ENCODE measurements at regions not wholly inside any gene's neighbourhood (a gene's known extent, or its start where the extent isn't known, plus 50 kb on each side); places are given as distances from the start of the nearest gene placed in this dataset.

DNA sequence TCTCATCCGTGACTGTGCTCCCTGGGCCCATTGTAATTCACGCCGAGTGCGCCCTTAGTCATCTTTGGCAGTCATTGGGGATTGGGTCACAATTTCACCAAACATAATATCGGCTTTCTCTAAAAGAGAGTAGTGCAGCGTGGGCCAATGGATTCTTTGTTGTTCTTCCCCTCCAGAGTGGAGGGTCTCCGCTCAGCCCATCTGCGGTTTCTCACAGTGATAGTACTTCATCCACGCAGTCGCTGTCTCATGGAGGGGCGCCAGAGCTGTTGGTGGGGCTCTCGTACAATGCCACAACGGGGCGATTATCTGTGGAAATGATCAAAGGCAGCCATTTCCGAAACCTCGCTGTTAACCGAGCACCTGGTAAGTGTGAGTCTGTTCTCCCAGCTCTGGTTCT is 321.8 kb downstream of the SNAPC1 start:
- CTCF ChIA-PET = no interaction called here
- Mint-ChIP-seq H3K36me3 (no peaks in the 10 kb centered on the region), H3K4me1 (peaks cover 6% of the 10 kb centered on the region), H3K9me3 (no peaks in the 10 kb centered on the region), H3K27me3 (peaks cover 8% of the 10 kb centered on the region), H3K27ac (no peak overlapping the region), H3K4me3 (no peak overlapping the region)
- no peak for DNase-seq

GRCh38 chr14:62087191-62087590 is 325.0 kb downstream of the SNAPC1 start:
- H3K4me1 Mint-ChIP-seq = no peaks in the 10 kb centered on the region
- H3K27ac Mint-ChIP-seq = no peak overlapping the region
- H3K9me3 Mint-ChIP-seq = no peaks in the 10 kb centered on the region
- H3K27me3 Mint-ChIP-seq = peaks cover under 1% of the 10 kb centered on the region
- no peak for DNase-seq
- CTCF ChIA-PET = no interaction called here
- no peaks in the 10 kb centered on the region for H3K36me3 Mint-ChIP-seq
- H3K4me3 Mint-ChIP-seq = no peak overlapping the region

DNA sequence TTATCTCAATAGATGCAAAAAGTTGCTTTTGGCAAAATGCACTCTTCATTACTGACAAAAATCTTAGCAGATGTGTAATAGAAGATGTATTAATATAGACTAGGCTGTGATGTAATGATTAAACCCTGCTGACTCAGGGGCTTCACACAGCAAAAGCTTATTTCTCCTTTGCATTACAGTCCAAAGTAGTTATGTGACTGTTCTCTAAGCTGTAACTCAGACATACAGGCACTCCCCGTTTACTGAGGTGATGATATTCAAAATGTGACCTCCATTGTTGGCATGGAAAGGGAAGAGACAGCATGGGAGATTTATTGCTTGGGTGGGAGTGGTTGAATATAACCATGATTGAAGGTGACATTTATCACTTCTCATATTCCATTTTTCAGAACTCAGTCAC is 331.5 kb downstream of the SNAPC1 start:
- H3K27ac Mint-ChIP-seq = no peak overlapping the region
- no peaks in the 10 kb centered on the region for H3K4me1 Mint-ChIP-seq
- H3K27me3 Mint-ChIP-seq = peaks cover 4% of the 10 kb centered on the region
- no peak overlapping the region for H3K4me3 Mint-ChIP-seq
- no peaks in the 10 kb centered on the region for H3K9me3 Mint-ChIP-seq
- no peaks in the 10 kb centered on the region for H3K36me3 Mint-ChIP-seq
- no peak for DNase-seq
- CTCF ChIA-PET = no interaction called here

- no peaks in the 10 kb centered on the region for H3K9me3 Mint-ChIP-seq
- H3K27me3 Mint-ChIP-seq = peaks cover 8% of the 10 kb centered on the region
- H3K4me3 Mint-ChIP-seq = no peak overlapping the region
- H3K4me1 Mint-ChIP-seq = no peaks in the 10 kb centered on the region
- CTCF ChIA-PET = no interaction called here
- DNase-seq = no peak
- H3K36me3 Mint-ChIP-seq = no peaks in the 10 kb centered on the region
- no peak overlapping the region for H3K27ac Mint-ChIP-seq
These were observed 334.9 kb downstream of the SNAPC1 start for GRCh38 chr14:62097072-62097471.

DNA sequence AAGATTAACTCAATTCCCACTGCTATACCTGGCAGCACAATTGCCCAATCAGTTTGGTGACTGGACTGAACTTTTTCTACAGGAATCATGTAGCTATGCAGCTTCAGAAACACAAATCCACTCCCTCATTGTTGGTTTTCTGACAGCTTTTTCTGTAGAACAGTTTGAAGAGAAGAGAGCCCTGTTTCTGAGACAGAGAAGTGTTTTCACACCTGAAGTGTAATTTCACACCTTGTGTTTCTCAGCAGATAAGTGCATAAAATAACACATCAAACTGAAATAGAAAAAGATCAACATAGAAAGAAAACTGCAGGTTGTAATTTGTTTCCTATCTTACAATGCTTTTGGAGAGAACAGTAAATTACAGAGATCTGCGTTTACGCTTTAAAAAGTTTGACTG is 335.6 kb downstream of the SNAPC1 start:
- Mint-ChIP-seq H3K27me3 (peaks cover 8% of the 10 kb centered on the region), H3K36me3 (no peaks in the 10 kb centered on the region), H3K4me1 (no peaks in the 10 kb centered on the region), H3K4me3 (no peak overlapping the region), H3K9me3 (no peaks in the 10 kb centered on the region), H3K27ac (no peak overlapping the region)
- DNase-seq = no peak
- CTCF ChIA-PET = no interaction called here

DNA sequence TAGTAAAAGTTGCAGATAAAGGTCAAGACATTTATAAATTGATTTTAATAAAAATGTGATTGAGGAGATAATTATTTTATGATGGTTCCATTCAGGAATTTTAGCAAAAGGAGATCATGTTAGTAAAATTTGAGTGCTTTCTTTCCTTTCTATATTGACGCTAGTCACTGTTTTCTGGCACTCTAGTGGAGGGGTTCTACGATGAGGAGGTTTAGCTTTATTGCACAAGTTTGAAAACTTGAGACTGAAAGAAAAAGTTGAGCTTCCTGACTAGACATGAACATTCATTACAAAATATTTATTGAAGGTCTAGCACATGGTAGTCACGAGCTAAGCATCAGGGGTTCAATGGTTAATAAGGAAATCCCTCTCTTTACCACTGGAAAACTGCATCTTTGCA is 336.1 kb downstream of the SNAPC1 start:
- Mint-ChIP-seq H3K4me3 (no peak overlapping the region), H3K36me3 (no peaks in the 10 kb centered on the region), H3K27ac (no peak overlapping the region), H3K4me1 (no peaks in the 10 kb centered on the region), H3K9me3 (no peaks in the 10 kb centered on the region), H3K27me3 (peaks cover 8% of the 10 kb centered on the region)
- DNase-seq = no peak
- CTCF ChIA-PET = no interaction called here

DNA sequence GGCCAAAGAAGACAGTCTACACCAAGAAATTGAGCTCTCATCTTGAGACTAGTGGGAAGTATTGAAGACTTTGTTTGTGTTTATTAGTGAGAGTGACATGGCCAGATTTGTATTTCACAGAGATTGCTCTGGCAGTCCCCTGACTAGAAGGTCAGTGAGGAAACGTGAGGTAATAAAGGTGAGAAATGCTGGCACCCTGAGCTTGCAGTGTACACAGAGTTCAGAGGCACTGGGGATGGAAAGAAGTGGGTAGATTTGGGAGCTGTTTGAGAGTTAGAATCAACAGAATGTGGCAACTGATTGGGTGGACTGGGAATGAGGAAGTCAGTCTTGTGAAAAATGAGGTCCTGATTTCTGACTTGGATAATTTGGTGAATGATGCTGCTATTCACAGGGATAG is 336.9 kb downstream of the SNAPC1 start:
- H3K4me3 Mint-ChIP-seq = no peak overlapping the region
- no peaks in the 10 kb centered on the region for H3K9me3 Mint-ChIP-seq
- H3K36me3 Mint-ChIP-seq = no peaks in the 10 kb centered on the region
- no peak overlapping the region for H3K27ac Mint-ChIP-seq
- DNase-seq = no peak
- peaks cover 7% of the 10 kb centered on the region for H3K27me3 Mint-ChIP-seq
- CTCF ChIA-PET = no interaction called here
- no peaks in the 10 kb centered on the region for H3K4me1 Mint-ChIP-seq

- CTCF ChIA-PET = no interaction called here
- Mint-ChIP-seq H3K9me3 (no peaks in the 10 kb centered on the region), H3K36me3 (no peaks in the 10 kb centered on the region), H3K27ac (no peak overlapping the region), H3K4me1 (no peaks in the 10 kb centered on the region), H3K4me3 (no peak overlapping the region), H3K27me3 (peaks cover 4% of the 10 kb centered on the region)
- no peak for DNase-seq
These were observed 339.0 kb downstream of the SNAPC1 start for GRCh38 chr14:62101189-62101588.

- DNase-seq = no peak
- no peaks in the 10 kb centered on the region for H3K9me3 Mint-ChIP-seq
- H3K4me1 Mint-ChIP-seq = no peaks in the 10 kb centered on the region
- CTCF ChIA-PET = no interaction called here
- peaks cover 4% of the 10 kb centered on the region for H3K27me3 Mint-ChIP-seq
- H3K27ac Mint-ChIP-seq = no peak overlapping the region
- no peak overlapping the region for H3K4me3 Mint-ChIP-seq
- H3K36me3 Mint-ChIP-seq = no peaks in the 10 kb centered on the region
These were observed 339.6 kb downstream of the SNAPC1 start for GRCh38 chr14:62101673-62102348.

DNA sequence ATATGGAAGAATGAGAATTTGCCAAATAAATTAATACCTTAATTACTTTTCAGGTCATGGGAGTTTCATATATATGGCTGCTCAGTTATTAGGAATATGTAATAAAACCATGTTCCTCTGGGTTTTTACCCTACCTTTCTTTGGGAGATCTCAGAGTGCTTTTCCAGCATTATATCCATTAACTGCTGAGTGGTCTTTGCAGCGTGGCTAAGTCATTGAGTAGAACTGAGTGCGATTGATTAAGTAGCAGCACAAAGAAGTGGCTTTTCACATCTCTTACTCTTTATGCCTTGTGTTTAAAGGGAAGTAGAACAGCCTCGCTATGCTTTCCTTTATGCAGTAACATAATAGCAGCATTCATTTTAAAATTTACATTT is 340.1 kb downstream of the SNAPC1 start:
- H3K27me3 Mint-ChIP-seq = peaks cover 7% of the 10 kb centered on the region
- no peaks in the 10 kb centered on the region for H3K36me3 Mint-ChIP-seq

GRCh38 chr14:62103464-62103863 is 341.2 kb downstream of the SNAPC1 start:
- Mint-ChIP-seq H3K4me3 (no peak overlapping the region), H3K27me3 (peaks cover 7% of the 10 kb centered on the region), H3K9me3 (no peaks in the 10 kb centered on the region), H3K4me1 (no peaks in the 10 kb centered on the region), H3K36me3 (no peaks in the 10 kb centered on the region), H3K27ac (no peak overlapping the region)
- CTCF ChIA-PET = no interaction called here
- DNase-seq = no peak

More for the DNA sequence above, 340.1 kb downstream of the SNAPC1 start:
- Mint-ChIP-seq H3K4me3 (no peak overlapping the region), H3K9me3 (no peaks in the 10 kb centered on the region), H3K4me1 (no peaks in the 10 kb centered on the region), H3K27ac (no peak overlapping the region)
- no peak for DNase-seq
- CTCF ChIA-PET = no interaction called here

DNA sequence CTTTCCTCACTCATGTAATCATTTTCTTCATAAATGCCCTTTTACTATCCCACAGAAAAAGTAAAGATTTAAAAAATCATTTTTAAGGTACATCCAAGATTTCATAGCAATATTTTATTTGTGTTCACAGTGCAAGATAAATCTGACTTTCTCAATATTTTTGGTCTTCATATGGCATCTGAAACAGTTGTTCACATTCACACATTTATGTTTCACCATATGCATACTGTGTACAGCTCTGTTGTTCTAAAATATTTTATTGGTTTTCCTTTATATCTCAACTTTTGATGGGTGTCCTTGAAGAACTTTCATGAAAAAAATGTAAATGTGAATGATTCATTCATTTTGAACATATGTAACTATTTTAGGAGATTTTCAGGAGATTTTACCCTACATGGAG is 348.7 kb downstream of the SNAPC1 start:
- Mint-ChIP-seq H3K27ac (no peak overlapping the region), H3K4me1 (no peaks in the 10 kb centered on the region), H3K4me3 (no peak overlapping the region), H3K36me3 (no peaks in the 10 kb centered on the region), H3K9me3 (no peaks in the 10 kb centered on the region), H3K27me3 (peaks cover 21% of the 10 kb centered on the region)
- DNase-seq = no peak
- CTCF ChIA-PET = no interaction called here

GRCh38 chr14:62117010-62117750 is 355.0 kb downstream of the SNAPC1 start:
- Mint-ChIP-seq H3K36me3 (no peaks in the 10 kb centered on the region), H3K27me3 (peaks cover 50% of the 10 kb centered on the region)

DNA sequence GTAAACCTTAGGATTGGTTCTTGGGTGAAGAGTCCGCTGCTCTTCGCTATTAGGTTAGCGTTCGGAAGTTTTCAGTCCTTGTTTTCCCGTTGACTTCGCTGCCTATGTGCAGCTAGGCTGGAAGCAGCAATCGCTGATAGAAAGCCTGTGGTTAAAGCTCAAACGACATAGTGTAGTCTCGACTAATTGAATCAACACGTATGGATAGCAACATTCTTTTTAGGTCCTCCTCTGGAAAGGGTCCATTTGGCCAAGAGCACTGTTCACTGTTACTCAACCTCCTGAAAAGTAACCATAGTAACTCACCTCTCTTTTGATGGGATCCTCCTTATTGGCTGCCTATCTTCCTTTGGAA is 355.5 kb downstream of the SNAPC1 start:
- H3K36me3 Mint-ChIP-seq = no peaks in the 10 kb centered on the region
- no peak overlapping the region for H3K4me3 Mint-ChIP-seq
- peaks cover 7% of the 10 kb centered on the region for H3K4me1 Mint-ChIP-seq
- no peak for DNase-seq
- peaks cover 54% of the 10 kb centered on the region for H3K27me3 Mint-ChIP-seq
- no peaks in the 10 kb centered on the region for H3K9me3 Mint-ChIP-seq
- no peak overlapping the region for H3K27ac Mint-ChIP-seq
- CTCF ChIA-PET = interaction anchor here (0.9 to 1.7 kb wide), 4 partner anchors 9 to 280 kb away, joined by 3 to 10 read pairs (median 4); no protein-coding TSS in a partner anchor

More at GRCh38 chr14:62117010-62117750, 355.0 kb downstream of the SNAPC1 start:
- CTCF ChIA-PET = interaction anchor here (0.9 to 1.7 kb wide), 4 partner anchors 9 to 279 kb away, joined by 3 to 10 read pairs (median 4); no protein-coding TSS in a partner anchor
- no peak overlapping the region for H3K27ac Mint-ChIP-seq
- peak overlapping the region; percentile 4 for H3K4me3 Mint-ChIP-seq
- peaks cover 7% of the 10 kb centered on the region for H3K4me1 Mint-ChIP-seq
- H3K9me3 Mint-ChIP-seq = no peaks in the 10 kb centered on the region
- DNase-seq = peak; percentile 70

DNA sequence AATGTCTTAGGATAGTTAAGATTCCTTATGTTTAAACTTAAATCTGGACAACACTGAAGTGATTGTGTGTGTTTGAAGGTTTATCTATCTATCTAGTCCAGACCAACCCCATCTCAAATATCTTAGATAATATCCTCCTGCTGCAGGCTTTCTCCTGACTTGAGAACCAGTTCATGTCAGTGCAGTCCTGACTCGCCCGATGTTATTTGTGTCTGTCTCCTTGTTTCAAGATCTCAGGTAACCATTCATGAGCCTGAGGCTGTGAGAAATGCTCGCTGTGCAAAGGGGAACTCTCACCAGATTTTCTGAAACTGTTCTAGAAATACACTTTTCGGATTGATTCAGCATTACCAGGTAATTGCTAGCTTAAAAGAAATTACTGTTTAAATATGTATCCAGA is 356.2 kb downstream of the SNAPC1 start:
- CTCF ChIA-PET = no interaction called here
- peaks cover 7% of the 10 kb centered on the region for H3K4me1 Mint-ChIP-seq

More for the DNA sequence above, 356.2 kb downstream of the SNAPC1 start:
- Mint-ChIP-seq H3K36me3 (no peaks in the 10 kb centered on the region), H3K4me3 (no peak overlapping the region), H3K9me3 (no peaks in the 10 kb centered on the region), H3K27ac (no peak overlapping the region), H3K27me3 (peaks cover 50% of the 10 kb centered on the region)
- DNase-seq = no peak
